Astrocyte of the spinal cord (primary cell): ENCODE measurements at regions not wholly inside any gene's neighbourhood (a gene's known extent, or its start where the extent isn't known, plus 50 kb on each side); places are given as distances from the start of the nearest gene placed in this dataset.

Experiments used
- DNase-seq: peaks from one replicate; pipeline ENCODE4 v3.0.0; 2011; ENCODE audit warnings: low read depth, low spot score
- H3K4me3 ChIP-seq: 2 replicates; pipeline ENCODE4 v1.5.1; 2011; ENCODE audit warnings: low read depth, mild to moderate bottlenecking, low read length, moderate library complexity
- in situ Hi-C: cut with HindIII; loops from 2 replicates; pipeline ENCODE4 v1.10.0; 2017; ENCODE audit warnings: low sequenced_read_pairs
- TF ChIP-seq, protein P1 (sequence below): IDR thresholded peaks from 2 replicates; pipeline ENCODE4 v1.5.1; 2012; ENCODE audit warnings: low read depth, mild to moderate bottlenecking, low read length, inconsistent platforms

DNA sequence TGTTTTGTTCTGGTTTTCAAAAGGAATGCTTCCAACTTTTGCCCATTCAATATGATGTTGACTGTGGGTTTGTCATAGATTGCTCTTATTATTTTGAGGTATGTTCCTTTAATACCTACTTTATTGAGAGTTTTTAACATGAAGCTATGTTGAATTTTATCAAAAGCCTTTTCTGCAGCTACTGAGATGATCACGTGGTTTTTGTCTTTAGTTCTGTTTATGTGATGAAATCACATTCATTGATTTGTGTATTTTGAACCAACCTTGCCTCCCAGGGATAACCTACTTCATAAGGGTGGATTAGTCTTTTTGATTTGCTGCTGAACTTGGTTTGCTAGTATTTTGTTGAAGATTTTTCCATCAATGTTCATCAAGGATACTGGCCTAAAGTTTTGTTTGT lies 92.7 kb upstream of the TCF21 start:
- DNase-seq, result no peak
- TF ChIP-seq, protein P1, sequence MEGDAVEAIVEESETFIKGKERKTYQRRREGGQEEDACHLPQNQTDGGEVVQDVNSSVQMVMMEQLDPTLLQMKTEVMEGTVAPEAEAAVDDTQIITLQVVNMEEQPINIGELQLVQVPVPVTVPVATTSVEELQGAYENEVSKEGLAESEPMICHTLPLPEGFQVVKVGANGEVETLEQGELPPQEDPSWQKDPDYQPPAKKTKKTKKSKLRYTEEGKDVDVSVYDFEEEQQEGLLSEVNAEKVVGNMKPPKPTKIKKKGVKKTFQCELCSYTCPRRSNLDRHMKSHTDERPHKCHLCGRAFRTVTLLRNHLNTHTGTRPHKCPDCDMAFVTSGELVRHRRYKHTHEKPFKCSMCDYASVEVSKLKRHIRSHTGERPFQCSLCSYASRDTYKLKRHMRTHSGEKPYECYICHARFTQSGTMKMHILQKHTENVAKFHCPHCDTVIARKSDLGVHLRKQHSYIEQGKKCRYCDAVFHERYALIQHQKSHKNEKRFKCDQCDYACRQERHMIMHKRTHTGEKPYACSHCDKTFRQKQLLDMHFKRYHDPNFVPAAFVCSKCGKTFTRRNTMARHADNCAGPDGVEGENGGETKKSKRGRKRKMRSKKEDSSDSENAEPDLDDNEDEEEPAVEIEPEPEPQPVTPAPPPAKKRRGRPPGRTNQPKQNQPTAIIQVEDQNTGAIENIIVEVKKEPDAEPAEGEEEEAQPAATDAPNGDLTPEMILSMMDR, result no peak
- in situ Hi-C loops, result no loop called here
- H3K4me3 ChIP-seq, result no peak overlapping the region

- TF ChIP-seq, protein P1, result no peak
- no peak overlapping the region for H3K4me3 ChIP-seq
- in situ Hi-C loops, result no loop called here
- DNase-seq, result no peak
Measured at GRCh38 chr6:133799043-133799442, 89.9 kb upstream of the TCF21 start.

DNA sequence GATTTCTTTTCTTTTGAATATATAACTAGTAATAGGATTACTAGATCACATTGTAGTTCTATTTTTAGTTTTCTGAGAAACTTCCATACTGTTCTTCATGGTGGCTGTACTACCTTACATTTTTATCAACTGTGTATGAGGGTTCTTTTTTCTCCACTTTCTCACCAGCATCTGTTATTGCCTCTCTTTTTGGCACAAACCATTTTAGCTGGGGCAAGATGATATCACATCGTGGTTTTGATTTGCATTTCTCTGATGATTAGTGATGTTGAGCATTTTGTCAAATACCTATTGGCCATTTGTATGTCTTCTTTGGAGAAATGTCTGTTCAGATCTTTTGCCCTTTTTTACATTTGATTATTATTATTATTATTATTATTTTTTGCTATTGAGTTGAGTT lies 86.1 kb upstream of the TCF21 start:
- DNase-seq, result no peak
- in situ Hi-C loops, result no loop called here
- TF ChIP-seq, protein P1, result no peak
- H3K4me3 ChIP-seq, result no peak overlapping the region

GRCh38 chr6:133804265-133804664 lies 84.6 kb upstream of the TCF21 start:
- no peak overlapping the region for H3K4me3 ChIP-seq
- DNase-seq, result no peak
- in situ Hi-C loops, result no loop called here
- TF ChIP-seq, protein P1, result no peak

GRCh38 chr6:133805876-133806275 lies 83.0 kb upstream of the TCF21 start:
- H3K4me3 ChIP-seq, result no peak overlapping the region
- in situ Hi-C loops, result no loop called here
- TF ChIP-seq, protein P1, result no peak
- no peak for DNase-seq

DNA sequence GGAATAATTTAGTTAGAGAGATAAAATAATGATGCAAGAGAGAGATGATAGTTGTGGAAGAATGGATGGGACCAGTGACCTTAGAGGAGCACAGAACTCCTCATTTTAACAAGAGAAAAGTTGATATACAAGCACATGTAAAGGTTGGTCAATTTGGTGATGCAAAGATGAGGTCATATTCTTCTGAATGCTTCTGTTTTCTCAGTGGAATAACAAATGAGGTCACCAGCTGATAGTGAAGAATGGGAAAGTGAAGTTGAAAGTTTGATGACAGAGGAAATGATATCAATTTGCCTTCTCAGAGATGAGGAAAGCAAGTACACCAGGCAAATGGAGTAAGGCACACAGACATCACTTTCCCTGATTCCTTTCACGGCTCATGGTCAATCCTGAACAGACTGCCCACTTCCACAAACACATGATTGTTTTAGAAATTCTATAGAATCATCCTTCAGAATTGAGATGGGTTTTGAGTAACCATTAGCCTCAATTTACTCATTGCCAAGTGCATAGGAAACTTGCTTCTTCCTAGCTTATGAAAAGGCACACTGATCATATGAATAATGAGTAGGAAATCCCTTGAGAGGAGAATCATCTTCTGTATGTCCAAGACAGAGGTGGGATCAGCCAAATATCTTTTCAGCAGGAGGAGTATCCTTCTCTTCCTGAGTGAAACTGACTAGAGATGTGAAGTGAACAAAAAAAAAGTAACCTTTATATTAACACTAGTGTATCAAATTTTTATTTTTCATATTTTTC lies 82.4 kb upstream of the TCF21 start:
- no peak for DNase-seq
- in situ Hi-C loops, result no loop called here
- no peak overlapping the region for H3K4me3 ChIP-seq
- TF ChIP-seq, protein P1, result no peak
